NCI-H748 treated with DMSO at 0.1 percent for 48 hours (cell line): ENCODE measurements at regions not wholly inside any gene's neighbourhood (a gene's known extent, or its start where the extent isn't known, plus 50 kb on each side); places are given as distances from the start of the nearest gene placed in this dataset.
"Not testable (repeated sequence)": the region's sequence is repeated elsewhere in the genome, so short reads cannot be mapped to it uniquely, and the experiment has no call there.

Experiments
- DNase-seq: peaks from one replicate; lab custom pipeline; 2025; lab: John Stamatoyannopoulos, UW

- DNase-seq = no peak
Observed at GRCh38 chr14:106393742-106394141, 867.4 kb downstream of the TMEM121 start.

DNA sequence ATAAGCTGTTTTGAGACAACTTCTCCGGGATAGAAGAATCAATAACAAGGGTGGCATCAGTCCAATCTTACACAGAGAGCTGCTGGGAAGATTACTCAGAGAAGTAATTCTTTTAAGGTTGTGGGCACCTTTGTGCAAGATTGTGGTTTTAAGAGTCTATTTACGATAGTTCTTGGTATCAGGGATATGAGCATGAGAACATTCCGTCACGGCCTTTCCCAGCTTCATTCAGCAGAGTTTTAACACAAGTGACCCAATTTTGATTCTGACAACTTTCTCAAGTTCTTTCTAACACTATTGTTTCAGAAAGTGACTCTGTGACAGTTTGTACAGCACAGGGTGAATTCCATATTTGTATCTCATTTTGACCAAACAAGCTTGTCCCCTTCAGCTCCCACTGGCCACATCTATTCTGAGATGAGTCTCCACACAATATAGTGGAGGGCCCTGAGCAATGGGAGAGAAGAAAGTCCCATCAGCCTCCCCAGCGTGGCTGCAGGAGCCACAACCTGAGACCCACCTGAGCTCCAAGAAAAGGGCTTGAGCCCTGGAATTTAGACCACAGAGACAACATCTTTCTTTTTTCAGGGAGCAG, 869.2 kb downstream of the TMEM121 start:
- DNase-seq = no peak

- DNase-seq = no peak
Observed at GRCh38 chr14:106396999-106397398, 870.6 kb downstream of the TMEM121 start.

DNA sequence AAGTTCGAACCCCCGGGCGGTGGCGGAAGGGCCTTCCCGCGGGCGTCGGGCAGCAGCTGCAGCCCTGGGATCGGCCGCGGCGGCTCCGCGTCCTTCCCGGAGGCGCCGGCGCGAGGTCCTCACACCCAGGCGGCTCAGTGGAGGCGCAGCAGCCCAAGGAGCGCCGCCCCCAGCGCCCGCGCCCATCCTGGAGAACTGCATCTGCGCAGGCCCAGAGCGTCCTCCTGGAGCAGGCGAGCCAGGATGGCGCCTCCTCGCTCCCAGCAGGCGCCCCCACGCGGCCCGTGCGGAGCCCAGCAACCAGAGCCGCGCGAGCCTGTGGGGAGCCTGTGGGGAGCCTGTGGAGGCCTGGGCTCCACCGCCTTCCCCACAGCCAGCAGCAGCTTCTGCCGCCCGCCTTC, 872.5 kb downstream of the TMEM121 start:
- DNase-seq = not testable (repeated sequence)

DNA sequence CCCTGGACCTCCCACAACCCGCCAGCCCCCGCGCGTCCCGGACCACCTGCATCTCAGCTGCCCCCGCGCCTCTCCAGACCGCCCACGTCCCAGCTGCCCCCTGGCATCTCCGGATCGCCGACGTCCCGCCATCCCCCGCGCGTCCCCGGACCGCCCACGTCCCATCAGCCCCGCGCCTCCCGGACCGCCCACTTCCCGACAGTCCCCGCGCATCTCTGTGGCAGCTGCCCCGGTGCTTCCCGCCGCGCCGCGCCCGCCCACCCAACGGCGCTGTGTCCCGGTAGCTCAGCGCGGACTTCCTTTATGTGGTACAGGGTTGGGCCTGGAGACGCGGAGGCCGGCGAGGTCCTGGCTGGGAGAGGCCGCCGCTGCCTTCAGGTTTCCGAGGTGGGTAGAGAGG, 874.9 kb downstream of the TMEM121 start:
- DNase-seq = not testable (repeated sequence)

- DNase-seq = not testable (repeated sequence)
Observed at GRCh38 chr14:106410229-106410628, 883.8 kb downstream of the TMEM121 start.

GRCh38 chr14:106414464-106414863, 888.1 kb downstream of the TMEM121 start:
- no peak for DNase-seq

DNA sequence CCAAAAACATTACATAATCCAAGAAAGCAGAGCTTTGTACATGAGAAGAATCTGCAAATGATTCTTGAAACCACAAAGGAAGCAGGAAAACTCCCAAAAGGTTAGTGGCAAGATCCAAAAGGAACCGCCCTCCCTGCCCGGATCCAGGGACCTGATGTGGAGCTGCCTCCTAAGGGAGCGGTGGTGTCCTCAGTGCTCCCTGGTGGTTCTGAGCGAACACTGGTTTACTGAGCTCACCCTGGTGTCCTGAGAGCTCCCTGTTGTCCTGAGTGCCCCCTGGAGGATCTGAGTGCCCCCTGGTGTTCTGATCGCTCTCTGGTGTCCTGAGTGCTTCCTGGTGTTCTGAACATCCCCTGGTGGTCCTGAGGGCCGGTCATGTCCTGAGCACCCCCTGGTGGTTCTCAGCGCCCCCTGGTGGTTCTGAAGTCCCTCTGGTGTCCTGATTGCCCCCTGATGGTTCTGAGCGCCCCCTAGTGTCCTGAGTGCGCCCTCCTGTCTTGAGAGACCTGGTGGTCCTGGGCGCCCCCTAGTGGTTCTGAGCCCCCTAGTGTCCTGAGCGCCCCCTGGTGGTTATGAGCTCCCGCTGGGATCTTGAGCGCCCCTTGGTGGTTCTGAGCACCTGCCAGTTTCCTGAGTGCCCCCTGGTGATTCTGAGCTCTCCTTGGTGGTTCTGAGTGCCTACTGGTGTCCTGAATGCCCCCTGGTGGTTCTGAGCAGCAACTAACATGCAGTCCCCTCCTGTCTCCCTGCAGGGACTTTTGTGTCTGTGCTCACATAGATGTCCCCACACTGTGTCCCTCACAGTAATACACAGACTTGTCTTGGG, 891.1 kb downstream of the TMEM121 start:
- no peak for DNase-seq

DNA sequence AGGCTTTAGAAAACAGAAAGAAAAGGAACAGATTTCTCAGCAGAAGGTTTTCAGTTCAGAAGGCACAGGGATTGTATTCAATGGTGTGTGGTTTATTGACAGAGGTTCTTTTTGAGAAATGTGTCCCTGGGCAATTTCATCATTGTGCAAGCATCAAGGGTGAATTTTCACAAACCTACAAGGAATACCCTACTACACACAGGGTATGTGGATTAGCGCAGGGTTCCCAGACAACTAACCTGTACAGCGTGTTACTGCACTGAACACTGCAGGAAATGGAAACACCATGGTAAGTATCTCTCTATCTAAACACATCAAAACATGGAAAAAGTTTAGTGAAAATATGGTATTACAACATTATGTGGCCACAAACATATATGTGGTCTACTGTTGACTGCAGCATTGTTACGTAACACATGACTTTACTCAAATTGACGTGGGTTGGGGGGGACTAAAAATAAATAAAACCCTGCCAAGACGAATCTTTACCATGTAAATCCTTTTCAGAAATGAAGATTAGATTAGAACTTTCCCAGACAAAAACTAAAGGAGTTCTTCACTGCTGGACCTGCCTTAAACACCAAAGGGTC, 893.1 kb downstream of the TMEM121 start:
- no peak for DNase-seq

GRCh38 chr14:106421431-106422033, 895.1 kb downstream of the TMEM121 start:
- peak; percentile 37 for DNase-seq

DNA sequence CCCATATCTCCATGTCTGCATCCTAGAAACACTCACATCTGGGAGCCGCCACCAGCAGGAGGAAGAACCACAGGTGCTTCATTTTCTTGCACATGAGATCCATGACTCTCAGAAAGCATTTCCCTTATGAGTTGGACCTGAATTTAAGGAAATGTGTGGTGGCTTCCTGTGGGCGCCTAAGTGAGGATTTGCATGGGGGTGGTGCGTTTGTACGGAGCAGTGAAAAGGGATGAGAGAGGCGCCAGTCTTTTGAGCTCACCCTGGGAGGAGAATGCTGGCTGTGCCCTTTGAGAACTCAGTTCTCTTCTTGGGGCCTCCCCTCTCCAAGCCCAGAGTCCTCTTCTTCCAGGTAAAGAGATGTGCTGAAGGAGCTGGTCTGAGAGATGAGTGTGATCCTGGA, 895.7 kb downstream of the TMEM121 start:
- no peak for DNase-seq

DNA sequence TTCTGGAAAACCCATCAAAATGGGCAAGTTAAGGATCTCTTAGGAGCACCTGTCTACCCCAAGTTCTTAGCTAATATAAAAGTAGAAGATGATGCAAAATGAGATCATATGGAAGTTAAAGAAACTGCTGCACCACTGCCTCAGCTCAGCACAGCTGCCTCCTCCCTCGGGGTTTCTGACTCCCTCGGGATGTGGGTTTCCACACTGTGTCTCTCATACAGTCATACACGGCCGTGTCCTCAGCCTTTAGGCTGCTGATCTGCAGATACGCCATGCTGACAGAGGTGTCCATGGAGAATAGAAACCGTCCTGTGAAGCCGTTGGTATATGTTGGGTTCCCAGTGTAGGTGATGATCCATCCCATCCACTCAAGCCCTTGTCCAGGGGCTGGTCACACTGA, 898.8 kb downstream of the TMEM121 start:
- not testable (repeated sequence) for DNase-seq

DNA sequence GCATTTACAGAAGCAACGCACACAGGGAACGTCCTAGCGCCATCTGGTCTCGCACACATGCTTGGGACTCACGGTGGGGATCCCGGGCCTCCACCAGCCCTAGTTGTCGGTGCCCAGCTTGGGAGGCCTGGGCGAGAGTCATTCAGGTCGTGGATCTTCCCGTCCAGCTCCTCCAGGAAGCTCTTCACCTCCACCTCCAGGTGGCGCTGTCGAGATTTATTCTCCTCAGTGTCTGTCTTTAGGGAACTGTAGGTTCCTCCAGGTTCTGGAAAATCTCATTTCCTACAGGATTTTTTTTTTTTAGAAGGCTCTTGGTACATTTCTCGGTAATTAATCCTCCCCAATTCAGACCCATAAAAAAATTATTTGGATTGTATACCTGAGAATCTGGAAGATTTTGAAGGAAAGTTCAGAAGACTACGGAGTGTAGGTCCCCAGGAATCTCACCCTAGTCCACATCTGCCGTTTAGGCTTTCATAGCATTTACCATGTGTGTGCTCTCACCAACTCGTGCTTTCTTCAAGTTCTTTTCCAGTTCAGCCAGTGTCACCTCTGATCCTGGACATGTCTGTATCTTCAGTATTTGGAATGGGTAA, 910.0 kb downstream of the TMEM121 start:
- peak; percentile 17 for DNase-seq

- no peak for DNase-seq
Observed at GRCh38 chr14:106442857-106443256, 916.5 kb downstream of the TMEM121 start.

GRCh38 chr14:106455026-106455425, 928.6 kb downstream of the TMEM121 start:
- DNase-seq = no peak

DNA sequence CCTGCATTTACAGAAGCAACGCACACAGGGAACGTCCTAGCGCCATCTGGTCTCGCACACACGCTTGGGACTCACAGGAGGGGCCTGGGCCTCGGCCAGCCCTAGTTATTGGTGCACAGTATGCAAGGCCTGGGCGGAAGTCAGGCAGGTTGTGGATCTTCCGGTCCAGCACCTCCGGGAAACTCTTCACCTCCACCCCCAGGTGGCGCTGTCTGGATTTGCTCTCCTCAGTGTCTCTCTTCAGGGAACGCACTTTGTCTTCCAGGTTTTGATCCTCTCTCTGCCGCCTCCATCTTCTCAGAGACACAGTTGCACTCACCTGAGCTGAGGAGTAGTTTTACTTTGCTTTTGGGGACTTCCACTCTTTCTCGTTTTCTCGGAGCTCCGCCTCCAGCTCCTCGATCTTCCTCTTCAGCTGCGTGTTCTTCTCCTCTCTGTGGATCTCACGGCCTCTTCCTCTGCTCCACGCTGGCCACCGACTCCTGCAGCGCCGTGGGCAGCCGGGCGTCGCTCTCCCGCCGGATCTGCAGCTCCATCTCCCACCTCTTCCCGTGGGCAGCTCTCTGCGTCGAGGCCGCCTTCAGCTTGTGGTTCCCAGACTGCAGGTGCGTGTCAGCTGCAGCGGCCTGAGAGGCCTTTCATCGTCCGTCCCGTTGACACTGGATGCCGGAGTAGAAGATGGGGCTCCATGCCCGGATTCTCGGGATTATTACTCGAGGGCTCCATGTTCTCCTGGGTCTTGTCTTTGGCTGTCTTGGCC, 933.8 kb downstream of the TMEM121 start:
- DNase-seq = no peak

DNA sequence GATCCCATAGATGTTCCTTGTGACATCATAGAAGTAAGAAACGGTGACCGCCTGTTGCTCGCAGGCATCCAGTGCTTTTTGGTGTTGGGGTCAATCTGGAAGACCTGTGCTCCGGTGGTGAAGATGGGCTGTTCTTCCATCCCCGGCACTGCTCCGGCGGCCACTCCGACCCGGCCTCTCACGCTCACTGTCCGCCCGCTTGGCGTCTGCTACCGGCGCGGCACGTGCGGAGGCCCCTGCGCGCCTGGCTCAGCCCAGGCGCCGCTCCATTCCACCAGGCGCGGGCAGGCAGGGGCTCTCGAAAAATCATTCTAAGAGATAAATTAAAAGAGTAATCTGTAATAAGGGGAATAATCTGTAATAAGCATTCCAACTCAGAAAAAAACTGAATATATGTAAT, 934.5 kb downstream of the TMEM121 start:
- no peak for DNase-seq

DNA sequence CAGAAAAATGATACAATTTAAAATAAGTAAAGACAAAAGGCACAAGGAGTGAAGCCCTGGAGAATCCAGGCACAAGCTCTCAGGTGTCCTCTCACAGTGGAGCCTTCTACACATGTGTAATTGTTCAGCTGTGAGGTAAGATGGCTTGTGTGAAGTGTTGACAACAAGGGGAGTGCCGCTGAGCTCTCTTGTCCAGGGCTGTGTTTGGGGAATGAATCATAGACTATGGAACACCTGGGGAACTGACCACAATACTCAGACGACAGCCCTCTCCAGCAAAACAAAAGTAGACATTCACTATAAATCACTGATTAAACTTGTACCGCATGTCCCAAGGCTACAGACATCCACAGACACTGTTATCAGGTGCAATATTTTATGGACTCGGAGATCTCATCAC, 940.1 kb downstream of the TMEM121 start:
- DNase-seq = not testable (repeated sequence)

- DNase-seq = not testable (repeated sequence)
Observed at GRCh38 chr14:106468869-106469268, 942.5 kb downstream of the TMEM121 start.

DNA sequence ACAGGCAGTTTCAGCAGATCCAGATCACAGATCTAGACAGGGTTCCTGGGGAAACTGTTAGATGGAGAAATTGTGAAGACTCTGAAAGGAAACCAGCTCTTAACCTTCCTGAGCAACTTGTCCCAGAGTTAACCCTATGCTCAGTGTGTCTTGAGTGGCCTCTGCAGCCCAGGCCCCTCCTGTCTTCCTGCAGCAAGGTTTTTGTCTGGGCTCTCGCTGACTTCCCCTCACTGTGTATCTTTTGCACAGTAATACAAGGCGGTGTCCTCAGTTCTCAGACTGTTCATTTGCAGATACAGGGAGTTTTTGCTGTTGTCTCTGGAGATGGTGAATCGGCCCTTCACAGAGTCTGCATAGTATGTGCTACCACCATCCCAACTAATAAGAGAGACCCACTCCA, 943.6 kb downstream of the TMEM121 start:
- not testable (repeated sequence) for DNase-seq

DNA sequence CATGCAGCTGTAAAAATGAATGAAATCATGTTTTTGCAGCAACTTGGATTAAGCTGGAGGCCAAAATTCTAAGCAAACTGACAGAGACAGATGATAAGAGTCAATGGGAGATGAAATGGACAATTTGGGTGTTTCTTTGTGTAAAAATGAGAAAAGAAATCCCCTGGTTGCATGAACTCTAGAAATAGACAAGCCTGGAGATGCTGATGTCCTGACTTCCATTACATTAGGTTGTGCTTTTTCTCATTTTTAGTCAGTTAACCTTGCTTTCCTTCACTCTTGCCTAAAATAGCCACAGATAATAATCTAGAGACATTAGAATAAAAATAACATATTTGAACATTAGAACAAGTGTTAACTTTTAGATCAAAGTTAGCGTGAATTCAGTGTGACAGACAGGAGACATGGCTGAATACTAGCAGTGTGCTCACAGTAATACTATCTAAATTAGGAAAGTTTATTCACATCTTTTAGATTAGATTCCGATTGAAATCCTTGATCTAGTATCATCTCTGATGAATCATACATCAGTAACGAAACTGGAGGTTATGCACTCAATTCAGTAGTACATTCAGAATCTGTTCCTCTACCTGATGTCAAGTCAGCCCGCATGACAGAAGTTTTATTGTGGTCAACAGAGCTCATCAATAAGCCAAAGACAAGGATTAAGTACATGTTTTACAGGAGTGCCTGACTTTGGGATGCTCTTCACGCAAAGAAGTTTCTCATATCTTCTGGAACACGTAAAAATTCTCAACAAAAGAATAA, 948.1 kb downstream of the TMEM121 start:
- DNase-seq = not testable (repeated sequence)
